GM12878 (cell line): ENCODE measurements at regions not wholly inside any gene's neighbourhood (a gene's known extent, or its start where the extent isn't known, plus 50 kb on each side); places are given as distances from the start of the nearest gene placed in this dataset.

Source experiments
- ATAC-seq: fragments of 200-7000 bp; cut with Tn5 transposase; 3 replicates; pipeline ENCODE4 v1.9.1; 2020; ENCODE audit warnings: mild to moderate bottlenecking, moderate library complexity
- BruUV-seq: library from RNA; stranded (reverse); fragments of 400-500 nt; replicated peaks from 2 replicates; lab custom pipeline; 2021; lab: Mats Ljungman, UMichigan
- CTCF ChIA-PET: fragments of 300-600 bp; sonication (Branson Sonifier 250); formaldehyde crosslinking; extraction: SDS; loops from one replicate; lab custom pipeline; 2021; ENCODE audit warnings: inconsistent platforms; lab: Yijun Ruan, JAX
- POLR2A ChIA-PET: fragments of 350-600 bp; formaldehyde crosslinking; extraction: SDS; loops from one replicate; lab custom pipeline; 2021; ENCODE audit warnings: inconsistent platforms; lab: Charles Lee
- RAD21 ChIA-PET: fragments of 300-600 bp; sonication (Branson Sonifier 250); formaldehyde crosslinking; loops from one replicate; lab custom pipeline; 2023; ENCODE audit warnings: antibody characterized with exemption; ENCODE audit not compliant: unreplicated experiment; lab: Charles Lee
- SMC1A ChIA-PET: fragments of 300-600 bp; sonication (Branson Sonifier 250); formaldehyde crosslinking; loops from one replicate; lab custom pipeline; 2023; ENCODE audit not compliant: unreplicated experiment, uncharacterized antibody; lab: Charles Lee
- DNase-seq: peaks from one replicate; pipeline ENCODE4 v3.0.0-alpha.2; 2011; ENCODE audit warnings: low read depth, low spot score
- FAIRE-seq: peaks from 3 replicates; lab custom pipeline; 2011; peaks lifted over from hg19 to GRCh38; lab: Jason Lieb, UNC
- H2AFZ ChIP-seq: 2 replicates; pipeline ENCODE4 v1.6.0; 2011; ENCODE audit warnings: low read depth, low read length, control low read depth; ENCODE audit not compliant: control insufficient read depth
- H3K27ac ChIP-seq: 2 replicates; pipeline ENCODE4 v1.5.1; 2011; ENCODE audit warnings: control low read depth; ENCODE audit not compliant: control insufficient read depth, insufficient read depth
- H3K27me3 ChIP-seq, 2 experiments: replicated peaks in 1 of 2; 2 replicates each; pipeline versions ENCODE4 v1.6.0 to v1.6.1; 2011; ENCODE audit warnings: low read length in 1 of 2; ENCODE audit not compliant: control insufficient read depth in 2 of 2, insufficient read depth in 2 of 2
- H3K36me3 ChIP-seq, 2 experiments: 2 replicates each; pipeline ENCODE4 v1.5.1; 2011; ENCODE audit warnings: low read length in 1 of 2; ENCODE audit not compliant: control insufficient read depth in 2 of 2, insufficient read depth in 2 of 2
- H3K4me1 ChIP-seq: 2 replicates; pipeline ENCODE4 v1.6.1; 2011; ENCODE audit warnings: mild to moderate bottlenecking, low read length, moderate library complexity, mixed read lengths; ENCODE audit not compliant: control insufficient read depth, insufficient read depth
- H3K4me2 ChIP-seq: 2 replicates; pipeline ENCODE4 v1.6.0; 2011; ENCODE audit warnings: control low read depth; ENCODE audit not compliant: control insufficient read depth, insufficient read depth
- H3K4me3 ChIP-seq: fragments of 200-600 bp; sonication (generic); 2 replicates; pipeline ENCODE4 v1.5.1; 2016
- H3K79me2 ChIP-seq: 2 replicates; pipeline ENCODE4 v1.6.0; 2011; ENCODE audit warnings: low read length; ENCODE audit not compliant: control insufficient read depth, insufficient read depth
- H3K9ac ChIP-seq: 2 replicates; pipeline ENCODE4 v1.8.0; 2011; ENCODE audit warnings: low read length, control low read depth, mixed read lengths; ENCODE audit not compliant: control insufficient read depth, insufficient read depth
- H3K9me3 ChIP-seq: replicated peaks from 3 replicates; pipeline ENCODE4 v1.5.1; 2011; ENCODE audit warnings: mild to moderate bottlenecking, low read length; ENCODE audit not compliant: control insufficient read depth, insufficient read depth
- H4K20me1 ChIP-seq: 2 replicates; pipeline ENCODE4 v1.6.0; 2011; ENCODE audit not compliant: control insufficient read depth, insufficient read depth
- BACH1 ChIP-seq: fragments of 450-650 bp; IDR thresholded peaks from 2 replicates; pipeline ENCODE4 v1.6.1; 2017; ENCODE audit warnings: mild to moderate bottlenecking, borderline replicate concordance
- ETV6 ChIP-seq, 2 experiments: fragments of 450-650 bp in 1 of 2; IDR thresholded peaks in 1 of 2; conservative IDR thresholded peaks in 1 of 2; 2 replicates each; pipeline ENCODE4 v1.6.1; 2014; ENCODE audit warnings: antibody characterized with exemption in 1 of 2, borderline replicate concordance in 1 of 2, low read depth in 1 of 2, mild to moderate bottlenecking in 1 of 2, moderate library complexity in 1 of 2
- NR2C2 ChIP-seq: IDR thresholded peaks from 2 replicates; pipeline ENCODE4 v1.6.1; 2011; ENCODE audit warnings: borderline replicate concordance, low read depth; ENCODE audit not compliant: control insufficient read depth, insufficient read length
- RB1 ChIP-seq: fragments of 450-650 bp; formaldehyde crosslinking; IDR thresholded peaks from 2 replicates; pipeline ENCODE4 v1.6.1; 2017; ENCODE audit warnings: mild to moderate bottlenecking, borderline replicate concordance
- WGBS: methylation state at CpG from one replicate; pipeline ENCODE4 v1.1.6; 2016; ENCODE audit warnings: low lambda C conversion rate; ENCODE audit not compliant: insufficient replicate concordance, insufficient coverage; ENCODE audit errors: missing lambda C conversion rate; 5-methylcytosine and 5-hydroxymethylcytosine counted together
- in situ Hi-C: fragments of 300-500 bp; cut with MboI; formaldehyde crosslinking; loops from 9 replicates; pipeline ENCODE4 v1.14.3; 2018; ENCODE audit warnings: mixed read lengths
- intact Hi-C: fragments of 100-400 bp; cut with micrococcal nuclease; formaldehyde crosslinking; loops from one replicate; pipeline ENCODE4 v1.14.2; 2022; ENCODE audit not compliant: unreplicated experiment
- TF ChIP-seq, protein P1 (sequence below): IDR thresholded peaks from 2 replicates; pipeline ENCODE4 v1.6.1; 2011; ENCODE audit warnings: mild to moderate bottlenecking, low read depth, low read length, moderate library complexity; ENCODE audit not compliant: insufficient replicate concordance
- TF ChIP-seq, protein P2 (sequence below): fragments of 450-650 bp; IDR thresholded peaks from 2 replicates; pipeline ENCODE4 v1.6.1; 2016; ENCODE audit warnings: mild to moderate bottlenecking, moderate library complexity, borderline replicate concordance
- TF ChIP-seq, protein P3 (sequence below): IDR thresholded peaks from 2 replicates; pipeline ENCODE4 v1.6.1; 2011; ENCODE audit warnings: borderline replicate concordance, low read depth, mild to moderate bottlenecking, moderate library complexity, low read length; ENCODE audit not compliant: insufficient read depth, poor library complexity, severe bottlenecking

- intact Hi-C loops = no loop called here
- H3K9me3 ChIP-seq = no peaks in the 10 kb centered on the region; the same call in 2 of the 3 replicates
- H3K27me3 ChIP-seq = no peaks in the 10 kb centered on the region
- BruUV-seq = no TSS peak
- no peak overlapping the region for H3K4me2 ChIP-seq
- DNase-seq = no peak
- in situ Hi-C loops = no loop called here
- ChIA-PET CTCF (no interaction called here), SMC1A (no interaction called here), RAD21 (no interaction called here), POLR2A (no interaction called here)
- H3K4me1 ChIP-seq = no peaks in the 10 kb centered on the region
- no peaks in the 10 kb centered on the region for H3K79me2 ChIP-seq
- no peak overlapping the region for H2AFZ ChIP-seq
- no peaks in the 10 kb centered on the region for H4K20me1 ChIP-seq
- TF ChIP-seq ETV6 (conservative IDR thresholded peaks at IDR 0.05 in 1 of 2, IDR thresholded peaks at IDR 0.05 in 1 of 2; ENCODE audit: borderline replicate concordance in 1 of 2, low read depth in 1 of 2) = no peak
- TF ChIP-seq, protein P1, sequence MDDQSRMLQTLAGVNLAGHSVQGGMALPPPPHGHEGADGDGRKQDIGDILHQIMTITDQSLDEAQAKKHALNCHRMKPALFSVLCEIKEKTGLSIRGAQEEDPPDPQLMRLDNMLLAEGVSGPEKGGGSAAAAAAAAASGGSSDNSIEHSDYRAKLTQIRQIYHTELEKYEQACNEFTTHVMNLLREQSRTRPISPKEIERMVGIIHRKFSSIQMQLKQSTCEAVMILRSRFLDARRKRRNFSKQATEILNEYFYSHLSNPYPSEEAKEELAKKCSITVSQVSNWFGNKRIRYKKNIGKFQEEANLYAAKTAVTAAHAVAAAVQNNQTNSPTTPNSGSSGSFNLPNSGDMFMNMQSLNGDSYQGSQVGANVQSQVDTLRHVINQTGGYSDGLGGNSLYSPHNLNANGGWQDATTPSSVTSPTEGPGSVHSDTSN = no peak
- TF ChIP-seq, protein P2, sequence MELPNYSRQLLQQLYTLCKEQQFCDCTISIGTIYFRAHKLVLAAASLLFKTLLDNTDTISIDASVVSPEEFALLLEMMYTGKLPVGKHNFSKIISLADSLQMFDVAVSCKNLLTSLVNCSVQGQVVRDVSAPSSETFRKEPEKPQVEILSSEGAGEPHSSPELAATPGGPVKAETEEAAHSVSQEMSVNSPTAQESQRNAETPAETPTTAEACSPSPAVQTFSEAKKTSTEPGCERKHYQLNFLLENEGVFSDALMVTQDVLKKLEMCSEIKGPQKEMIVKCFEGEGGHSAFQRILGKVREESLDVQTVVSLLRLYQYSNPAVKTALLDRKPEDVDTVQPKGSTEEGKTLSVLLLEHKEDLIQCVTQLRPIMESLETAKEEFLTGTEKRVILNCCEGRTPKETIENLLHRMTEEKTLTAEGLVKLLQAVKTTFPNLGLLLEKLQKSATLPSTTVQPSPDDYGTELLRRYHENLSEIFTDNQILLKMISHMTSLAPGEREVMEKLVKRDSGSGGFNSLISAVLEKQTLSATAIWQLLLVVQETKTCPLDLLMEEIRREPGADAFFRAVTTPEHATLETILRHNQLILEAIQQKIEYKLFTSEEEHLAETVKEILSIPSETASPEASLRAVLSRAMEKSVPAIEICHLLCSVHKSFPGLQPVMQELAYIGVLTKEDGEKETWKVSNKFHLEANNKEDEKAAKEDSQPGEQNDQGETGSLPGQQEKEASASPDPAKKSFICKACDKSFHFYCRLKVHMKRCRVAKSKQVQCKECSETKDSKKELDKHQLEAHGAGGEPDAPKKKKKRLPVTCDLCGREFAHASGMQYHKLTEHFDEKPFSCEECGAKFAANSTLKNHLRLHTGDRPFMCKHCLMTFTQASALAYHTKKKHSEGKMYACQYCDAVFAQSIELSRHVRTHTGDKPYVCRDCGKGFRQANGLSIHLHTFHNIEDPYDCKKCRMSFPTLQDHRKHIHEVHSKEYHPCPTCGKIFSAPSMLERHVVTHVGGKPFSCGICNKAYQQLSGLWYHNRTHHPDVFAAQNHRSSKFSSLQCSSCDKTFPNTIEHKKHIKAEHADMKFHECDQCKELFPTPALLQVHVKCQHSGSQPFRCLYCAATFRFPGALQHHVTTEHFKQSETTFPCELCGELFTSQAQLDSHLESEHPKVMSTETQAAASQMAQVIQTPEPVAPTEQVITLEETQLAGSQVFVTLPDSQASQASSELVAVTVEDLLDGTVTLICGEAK = no peak
- TF ChIP-seq BACH1 = no peak
- no peak for TF ChIP-seq NR2C2
- TF ChIP-seq, protein P3, sequence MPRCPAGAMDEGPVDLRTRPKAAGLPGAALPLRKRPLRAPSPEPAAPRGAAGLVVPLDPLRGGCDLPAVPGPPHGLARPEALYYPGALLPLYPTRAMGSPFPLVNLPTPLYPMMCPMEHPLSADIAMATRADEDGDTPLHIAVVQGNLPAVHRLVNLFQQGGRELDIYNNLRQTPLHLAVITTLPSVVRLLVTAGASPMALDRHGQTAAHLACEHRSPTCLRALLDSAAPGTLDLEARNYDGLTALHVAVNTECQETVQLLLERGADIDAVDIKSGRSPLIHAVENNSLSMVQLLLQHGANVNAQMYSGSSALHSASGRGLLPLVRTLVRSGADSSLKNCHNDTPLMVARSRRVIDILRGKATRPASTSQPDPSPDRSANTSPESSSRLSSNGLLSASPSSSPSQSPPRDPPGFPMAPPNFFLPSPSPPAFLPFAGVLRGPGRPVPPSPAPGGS = no peak
- TF ChIP-seq RB1 = no peak
- no peak overlapping the region for H3K27ac ChIP-seq
- FAIRE-seq = no peak
- ATAC-seq = no peak
- H3K4me3 ChIP-seq = no peak overlapping the region
- no peaks in the 10 kb centered on the region for H3K36me3 ChIP-seq
- no peak overlapping the region for H3K9ac ChIP-seq
- WGBS = 58% methylated on average over 7 of the region's 7 CpGs
These were observed 72.0 kb upstream of the MTPN start for GRCh38 chr7:136049117-136049516.
